Activated CD8-positive, alpha-beta memory T cell treated with anti-CD3 and anti-CD28 coated beads, Interleukin-2, amount 50 U/mL, for 1 hour (primary cell): ENCODE measurements at regions not wholly inside any gene's neighbourhood (a gene's known extent, or its start where the extent isn't known, plus 50 kb on each side); places are given as distances from the start of the nearest gene placed in this dataset.

ENCODE experiments used
- DNase-seq: peaks from one replicate; pipeline ENCODE4 v3.0.0-alpha.2; 2020; ENCODE audit errors: extremely low read depth

GRCh38 chr17:51487947-51488346 is 227.6 kb downstream of the UTP18 start:
- DNase-seq: no peak

GRCh38 chr17:51491416-51491815 is 231.1 kb downstream of the UTP18 start:
- DNase-seq: no peak

- no peak for DNase-seq
Observed at GRCh38 chr17:51493206-51493605, 232.9 kb downstream of the UTP18 start.

- DNase-seq: no peak
Observed at GRCh38 chr17:51496378-51496777, 236.0 kb downstream of the UTP18 start.

GRCh38 chr17:51499897-51500296 is 239.6 kb downstream of the UTP18 start:
- no peak for DNase-seq

GRCh38 chr17:51500454-51500853 is 240.1 kb downstream of the UTP18 start:
- no peak for DNase-seq

GRCh38 chr17:51505450-51505849 is 245.1 kb downstream of the UTP18 start:
- DNase-seq: no peak

- DNase-seq: no peak
Observed at GRCh38 chr17:51507444-51507843, 247.1 kb downstream of the UTP18 start.

- DNase-seq: no peak
Observed at GRCh38 chr17:51508048-51508447, 247.7 kb downstream of the UTP18 start.

- DNase-seq: no peak
Observed at GRCh38 chr17:51510940-51511339, 250.6 kb downstream of the UTP18 start.

GRCh38 chr17:51512220-51512907 is 252.0 kb downstream of the UTP18 start:
- no peak for DNase-seq

GRCh38 chr17:51516924-51517323 is 256.6 kb downstream of the UTP18 start:
- DNase-seq: no peak

- DNase-seq: no peak
Observed at GRCh38 chr17:51524524-51524923, 264.2 kb downstream of the UTP18 start.

- no peak for DNase-seq
Observed at GRCh38 chr17:51526507-51526906, 266.2 kb downstream of the UTP18 start.

GRCh38 chr17:51527225-51527982 is 267.1 kb downstream of the UTP18 start:
- DNase-seq: no peak

GRCh38 chr17:51528111-51528510 is 267.8 kb downstream of the UTP18 start:
- DNase-seq: no peak

GRCh38 chr17:51533219-51533618 is 272.9 kb downstream of the UTP18 start:
- no peak for DNase-seq

GRCh38 chr17:51533821-51534220 is 273.5 kb downstream of the UTP18 start:
- DNase-seq: no peak

- DNase-seq: no peak
Observed at GRCh38 chr17:51536627-51537026, 276.3 kb downstream of the UTP18 start.

GRCh38 chr17:51537996-51538550 is 277.7 kb downstream of the UTP18 start:
- DNase-seq: no peak

- no peak for DNase-seq
Observed at GRCh38 chr17:51540151-51540550, 279.8 kb downstream of the UTP18 start.

GRCh38 chr17:51541215-51541614 is 280.9 kb downstream of the UTP18 start:
- no peak for DNase-seq

- no peak for DNase-seq
Observed at GRCh38 chr17:51546114-51546513, 285.8 kb downstream of the UTP18 start.
